ENCODE measurements at regions not wholly inside any gene's neighbourhood (a gene's known extent, or its start where the extent isn't known, plus 50 kb on each side); places are given as distances from the start of the nearest gene placed in this dataset.

DNA sequence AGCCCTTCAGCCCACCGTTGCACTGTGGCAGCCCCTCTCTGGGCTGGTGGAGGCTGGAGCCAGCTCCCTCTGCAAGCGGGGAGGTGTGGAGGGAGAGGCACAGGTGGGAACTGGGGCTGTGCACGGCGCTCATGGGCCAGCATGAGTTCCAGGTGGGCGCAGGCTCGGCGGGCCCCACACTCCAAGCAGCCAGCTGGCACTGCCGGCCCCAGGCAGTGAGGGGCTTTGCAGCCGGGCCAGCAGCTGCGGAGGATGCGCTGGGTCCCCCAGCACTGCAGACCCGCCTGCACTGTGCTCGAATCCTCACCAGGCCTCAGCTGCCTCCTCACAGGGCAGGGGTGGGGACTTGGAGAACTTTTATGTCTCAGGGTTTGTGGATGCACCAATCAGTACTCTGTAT, 1354.8 kb upstream of the IGFBP7 start:
- Histone ChIP-seq H4K20me1 (replicated peaks; ENCODE audit: control insufficient read depth, extremely low read depth, insufficient read depth, low read length) (no peaks in the 10 kb centered on the region), H3K9me1 (replicated peaks; ENCODE audit: control insufficient read depth, extremely low read depth, insufficient read depth, low read length) (no peaks in the 10 kb centered on the region), H3K9me3 (replicated peaks; ENCODE audit: control insufficient read depth, insufficient read depth, low read length) (peaks cover 2% of the 10 kb centered on the region), H3K36me3 (ENCODE audit: control insufficient read depth in 2 of 2, extremely low read depth in 1 of 2, insufficient read depth in 2 of 2, low read length in 2 of 2) (no peaks in the 10 kb centered on the region), H3K27me3 (ENCODE audit: control insufficient read depth in 2 of 2, insufficient read depth in 2 of 2, low read length in 2 of 2) (no peaks in the 10 kb centered on the region), H3K4me3 (replicated peaks in 1 of 3; ENCODE audit: insufficient read depth in 1 of 3, low read depth in 1 of 3, low read length in 3 of 3) (no peak overlapping the region), H2AFZ (ENCODE audit: low read depth, low read length) (no peak overlapping the region), H3K9ac (replicated peaks; ENCODE audit: extremely low read depth, insufficient read depth, low read length) (no peak overlapping the region), H3K27ac (ENCODE audit: insufficient read depth, low read depth, low read length) (no peak overlapping the region), H3K4me1 (ENCODE audit: control insufficient read depth, extremely low read depth, insufficient read depth, low read length) (no peaks in the 10 kb centered on the region), H3K79me2 (ENCODE audit: control insufficient read depth, insufficient read depth, low read length) (no peaks in the 10 kb centered on the region), H3K4me2 (ENCODE audit: insufficient read depth, low read length) (no peak overlapping the region)
- BruUV-seq (replicated peaks), result no TSS peak
- dilution Hi-C loops (cut with MboI; ENCODE audit: extremely low pct_ligation_motif_present, low sequenced_read_pairs), result no loop called here
- CTCF ChIA-PET, result no interaction called here
- POLR2A ChIA-PET, result no interaction called here
- FAIRE-seq (no peak), DNase-seq (ENCODE audit: low read depth, low spot score) (no peak)
- intact Hi-C loops (cut with micrococcal nuclease), result no loop called here
- TF ChIP-seq POLR2AphosphoS5 (IDR thresholded peaks at IDR 0.05; ENCODE audit: insufficient read depth, low read depth, low read length), result no peak

DNA sequence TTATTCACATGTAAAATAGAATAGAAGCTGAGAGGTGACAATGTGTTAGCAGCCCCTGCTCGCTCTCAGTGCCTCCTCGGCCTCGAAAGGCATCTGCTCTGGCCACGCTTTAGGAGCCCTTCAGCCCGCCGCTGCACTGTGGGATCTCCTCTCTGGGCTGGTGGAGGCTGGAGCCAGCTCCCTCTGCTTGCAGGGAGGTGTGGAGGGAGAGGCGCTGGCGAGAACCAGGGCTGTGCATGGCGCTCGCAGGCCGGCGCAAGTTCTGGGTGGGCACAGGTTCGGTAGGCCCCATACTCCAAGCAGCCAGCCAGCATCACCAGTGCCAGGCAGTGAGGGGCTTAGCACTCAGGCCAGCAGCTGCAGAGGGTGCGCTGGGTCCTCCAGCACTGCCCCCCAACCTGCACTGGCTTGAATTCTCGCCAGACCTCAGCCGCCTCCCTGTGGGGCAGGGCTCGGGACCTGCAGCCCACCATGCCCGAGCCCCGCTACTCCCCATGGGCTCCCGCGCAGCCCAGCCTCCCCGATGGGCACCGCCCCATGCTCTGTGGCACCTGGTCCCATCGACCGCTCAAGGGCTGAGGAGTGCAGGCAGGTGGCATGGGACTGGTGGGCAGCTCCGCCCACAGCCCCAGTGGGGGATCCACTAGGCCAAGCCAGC, 1346.7 kb upstream of the IGFBP7 start:
- dilution Hi-C loops (cut with MboI; ENCODE audit: extremely low pct_ligation_motif_present, low sequenced_read_pairs), result no loop called here
- CTCF ChIA-PET, result no interaction called here
- H4K20me1 ChIP-seq (replicated peaks; ENCODE audit: control insufficient read depth, extremely low read depth, insufficient read depth, low read length), result no peaks in the 10 kb centered on the region
- no peaks in the 10 kb centered on the region for H3K4me1 ChIP-seq (ENCODE audit: control insufficient read depth, extremely low read depth, insufficient read depth, low read length)
- no peaks in the 10 kb centered on the region for H3K79me2 ChIP-seq (ENCODE audit: control insufficient read depth, insufficient read depth, low read length)
- H2AFZ ChIP-seq (ENCODE audit: low read depth, low read length), result no peak overlapping the region
- no peak overlapping the region for H3K4me3 ChIP-seq (replicated peaks in 1 of 3; ENCODE audit: insufficient read depth in 1 of 3, low read depth in 1 of 3, low read length in 3 of 3)
- no peak overlapping the region for H3K9ac ChIP-seq (replicated peaks; ENCODE audit: extremely low read depth, insufficient read depth, low read length)
- no peaks in the 10 kb centered on the region for H3K36me3 ChIP-seq (ENCODE audit: control insufficient read depth in 2 of 2, extremely low read depth in 1 of 2, insufficient read depth in 2 of 2, low read length in 2 of 2)
- H3K27me3 ChIP-seq (ENCODE audit: control insufficient read depth in 2 of 2, insufficient read depth in 2 of 2, low read length in 2 of 2), result no peaks in the 10 kb centered on the region
- H3K4me2 ChIP-seq (ENCODE audit: insufficient read depth, low read length), result no peak overlapping the region
- no peak overlapping the region for H3K27ac ChIP-seq (ENCODE audit: insufficient read depth, low read depth, low read length)
- TF ChIP-seq MYC (IDR thresholded peaks at IDR 0.05; ENCODE audit: low read depth, low read length) (no peak), EZH2 (IDR thresholded peaks at IDR 0.05; ENCODE audit: borderline replicate concordance, low read depth, low read length, severe bottlenecking) (no peak), JUN (IDR thresholded peaks at IDR 0.05; ENCODE audit: borderline replicate concordance, insufficient read depth, insufficient read length, low read depth) (no peak), GATA2 (IDR thresholded peaks at IDR 0.05; ENCODE audit: insufficient read depth, insufficient read length, low read depth, low read length) (no peak), POLR2A (IDR thresholded peaks at IDR 0.05; ENCODE audit: low read depth, low read length) (no peak), FOS (IDR thresholded peaks at IDR 0.05; ENCODE audit: borderline replicate concordance, insufficient read depth, low read length) (no peak), POLR2AphosphoS5 (IDR thresholded peaks at IDR 0.05; ENCODE audit: insufficient read depth, low read depth, low read length) (no peak)
- TF ChIP-seq, protein P1, sequence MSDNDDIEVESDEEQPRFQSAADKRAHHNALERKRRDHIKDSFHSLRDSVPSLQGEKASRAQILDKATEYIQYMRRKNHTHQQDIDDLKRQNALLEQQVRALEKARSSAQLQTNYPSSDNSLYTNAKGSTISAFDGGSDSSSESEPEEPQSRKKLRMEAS (IDR thresholded peaks at IDR 0.05; ENCODE audit: insufficient read depth, insufficient read length), result no peak
- TF ChIP-seq, protein P2, sequence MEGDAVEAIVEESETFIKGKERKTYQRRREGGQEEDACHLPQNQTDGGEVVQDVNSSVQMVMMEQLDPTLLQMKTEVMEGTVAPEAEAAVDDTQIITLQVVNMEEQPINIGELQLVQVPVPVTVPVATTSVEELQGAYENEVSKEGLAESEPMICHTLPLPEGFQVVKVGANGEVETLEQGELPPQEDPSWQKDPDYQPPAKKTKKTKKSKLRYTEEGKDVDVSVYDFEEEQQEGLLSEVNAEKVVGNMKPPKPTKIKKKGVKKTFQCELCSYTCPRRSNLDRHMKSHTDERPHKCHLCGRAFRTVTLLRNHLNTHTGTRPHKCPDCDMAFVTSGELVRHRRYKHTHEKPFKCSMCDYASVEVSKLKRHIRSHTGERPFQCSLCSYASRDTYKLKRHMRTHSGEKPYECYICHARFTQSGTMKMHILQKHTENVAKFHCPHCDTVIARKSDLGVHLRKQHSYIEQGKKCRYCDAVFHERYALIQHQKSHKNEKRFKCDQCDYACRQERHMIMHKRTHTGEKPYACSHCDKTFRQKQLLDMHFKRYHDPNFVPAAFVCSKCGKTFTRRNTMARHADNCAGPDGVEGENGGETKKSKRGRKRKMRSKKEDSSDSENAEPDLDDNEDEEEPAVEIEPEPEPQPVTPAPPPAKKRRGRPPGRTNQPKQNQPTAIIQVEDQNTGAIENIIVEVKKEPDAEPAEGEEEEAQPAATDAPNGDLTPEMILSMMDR (IDR thresholded peaks at IDR 0.05; ENCODE audit: extremely low read depth in 1 of 2, insufficient read depth in 1 of 2, low read depth in 1 of 2, low read length in 2 of 2), result no peak
- BruUV-seq (replicated peaks), result no TSS peak
- POLR2A ChIA-PET, result no interaction called here
- peaks cover 2% of the 10 kb centered on the region for H3K9me3 ChIP-seq (replicated peaks; ENCODE audit: control insufficient read depth, insufficient read depth, low read length)
- no peak for DNase-seq (ENCODE audit: low read depth, low spot score)
- FAIRE-seq, result no peak
- no peaks in the 10 kb centered on the region for H3K9me1 ChIP-seq (replicated peaks; ENCODE audit: control insufficient read depth, extremely low read depth, insufficient read depth, low read length)
- intact Hi-C loops (cut with micrococcal nuclease), result no loop called here

All from endothelial cell of umbilical vein (primary cell).